HG03066 (cell line): ENCODE measurements at regions not wholly inside any gene's neighbourhood (a gene's known extent, or its start where the extent isn't known, plus 50 kb on each side); places are given as distances from the start of the nearest gene placed in this dataset.
"Not testable (repeated sequence)": the region's sequence is repeated elsewhere in the genome, so short reads cannot be mapped to it uniquely, and the experiment has no call there.

Experiments
- ATAC-seq: cut with Tn5 transposase; IDR thresholded peaks from one replicate; pipeline ENCODE4 v1.9.1; 2021; ENCODE audit warnings: low read depth; ENCODE audit not compliant: unreplicated experiment

GRCh38 chr13:80497439-80497838 is 156.5 kb upstream of the SPRY2 start:
- no peak for ATAC-seq

- ATAC-seq = no peak
Measured at GRCh38 chr13:80496721-80497397, 155.9 kb upstream of the SPRY2 start.

GRCh38 chr13:80490491-80490943 is 149.6 kb upstream of the SPRY2 start:
- not testable (repeated sequence) for ATAC-seq

DNA sequence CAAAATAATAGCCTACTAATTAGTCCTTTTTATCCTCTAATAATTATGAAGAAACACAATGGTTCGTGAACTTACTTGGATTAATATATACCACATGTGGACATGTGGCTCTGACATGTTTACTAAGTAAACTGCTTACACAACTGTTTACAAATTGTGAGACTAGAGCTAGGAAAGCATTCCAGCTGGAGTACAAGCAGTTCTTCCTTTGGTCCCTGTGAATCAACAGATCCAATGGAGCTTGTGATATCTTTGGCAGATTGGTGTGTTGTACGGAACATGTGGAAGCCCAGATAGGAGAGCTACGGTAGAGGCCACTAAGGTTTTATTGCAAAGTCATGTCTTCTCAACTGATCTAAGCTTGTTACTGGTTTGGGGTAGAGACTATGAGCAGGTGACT is 145.5 kb upstream of the SPRY2 start:
- ATAC-seq = no peak

DNA sequence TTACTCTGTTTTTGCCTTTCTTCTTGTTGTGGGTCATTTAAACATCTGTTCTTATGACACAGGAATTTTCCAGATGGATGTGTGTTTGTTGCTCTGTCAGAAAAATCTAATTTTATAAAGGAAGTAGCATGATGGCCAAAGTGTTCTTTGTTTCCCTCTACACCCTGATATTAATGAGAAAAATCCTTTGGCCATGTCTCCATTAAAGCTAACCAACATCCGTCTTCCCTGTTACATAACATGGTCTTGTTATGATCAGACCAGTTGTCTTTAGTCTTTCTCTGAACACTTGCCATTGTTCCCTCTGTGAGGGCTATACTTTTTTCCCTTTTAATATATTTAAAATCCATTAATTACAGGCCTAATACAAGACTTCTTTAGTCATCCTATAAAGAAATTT is 142.2 kb upstream of the SPRY2 start:
- ATAC-seq = no peak

DNA sequence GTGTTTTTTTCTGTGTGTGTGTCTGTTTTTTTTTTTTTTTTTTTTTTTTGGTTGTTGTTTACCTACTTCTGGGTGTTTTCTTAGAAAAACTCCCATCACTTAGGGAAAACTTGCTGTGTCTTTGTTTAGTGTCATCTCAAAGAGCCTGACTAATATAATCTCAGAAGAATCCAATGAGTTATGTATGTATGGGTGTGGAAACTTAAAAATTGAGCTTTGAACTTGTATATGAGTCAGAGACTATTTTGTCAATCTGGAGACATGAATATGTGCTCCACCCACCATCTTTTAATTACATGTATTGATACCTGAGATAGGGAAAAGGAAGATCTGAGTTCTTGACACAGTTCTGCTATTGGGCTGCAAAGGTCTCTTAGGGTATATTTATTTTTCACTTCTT is 140.7 kb upstream of the SPRY2 start:
- no peak for ATAC-seq

GRCh38 chr13:80477661-80478443 is 136.9 kb upstream of the SPRY2 start:
- ATAC-seq = no peak

DNA sequence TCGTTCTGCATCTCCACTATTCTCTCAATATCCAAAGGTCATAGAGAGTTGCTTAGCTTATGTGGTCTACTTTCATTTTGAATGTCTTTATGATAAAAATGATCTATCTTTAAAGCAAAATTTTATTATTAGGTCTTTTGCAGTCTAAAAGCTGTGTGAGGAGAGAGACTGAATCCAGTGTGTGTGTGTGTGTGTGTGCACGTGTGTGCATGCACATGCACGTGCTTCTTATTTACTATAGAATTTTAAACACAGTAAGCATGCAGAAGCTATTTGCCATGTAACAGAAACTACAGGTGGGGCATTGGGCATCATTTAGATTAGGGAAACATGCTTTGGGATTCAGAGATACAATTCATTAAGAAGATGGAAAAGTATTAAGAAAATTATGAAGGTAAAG is 136.0 kb upstream of the SPRY2 start:
- ATAC-seq = no peak

DNA sequence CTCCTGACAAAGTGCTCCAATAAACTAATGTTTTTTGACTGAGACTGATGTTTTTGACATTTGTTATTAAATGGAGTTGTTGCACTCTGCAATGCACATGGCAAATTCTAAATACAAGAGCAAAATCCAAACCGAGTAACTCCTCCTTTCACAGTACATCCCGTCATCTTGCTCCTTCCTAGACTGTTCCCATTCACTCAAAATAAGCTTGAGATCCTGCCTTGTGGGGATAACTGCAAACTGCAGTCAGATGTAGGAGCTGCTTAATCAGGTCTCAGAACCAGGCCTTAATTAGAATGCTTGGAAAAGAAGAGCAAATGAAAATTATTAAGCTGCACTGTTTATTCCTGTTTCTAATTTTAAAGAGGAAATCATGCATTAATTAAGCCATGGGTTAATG is 134.8 kb upstream of the SPRY2 start:
- no peak for ATAC-seq

GRCh38 chr13:80473695-80474094 is 132.8 kb upstream of the SPRY2 start:
- no peak for ATAC-seq

DNA sequence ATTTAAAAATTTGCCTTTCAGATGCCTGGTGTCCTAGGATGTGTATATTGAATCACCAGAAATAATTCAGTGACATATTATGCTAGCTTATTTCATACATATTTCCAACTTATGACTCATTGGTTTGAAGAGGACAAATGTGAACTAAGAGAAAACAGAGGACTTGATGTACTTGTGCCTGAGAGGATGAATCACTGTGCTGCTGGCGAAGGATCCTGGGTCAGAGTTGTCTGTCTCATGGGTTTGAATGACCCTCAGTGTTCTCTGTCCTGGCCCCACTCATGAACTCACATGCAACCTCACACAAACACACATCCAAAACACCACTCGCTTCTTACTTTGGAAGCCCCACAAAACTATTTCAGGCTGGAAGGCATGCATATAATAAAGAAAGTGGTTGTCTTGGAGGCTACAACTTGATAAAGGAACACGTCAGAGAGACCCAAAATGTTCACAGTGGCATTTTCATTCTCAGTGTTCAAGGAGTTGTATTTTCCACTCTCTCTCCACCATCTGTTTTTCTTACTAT is 129.0 kb upstream of the SPRY2 start:
- no peak for ATAC-seq

- ATAC-seq = no peak
Measured at GRCh38 chr13:80469105-80469852, 128.4 kb upstream of the SPRY2 start.

DNA sequence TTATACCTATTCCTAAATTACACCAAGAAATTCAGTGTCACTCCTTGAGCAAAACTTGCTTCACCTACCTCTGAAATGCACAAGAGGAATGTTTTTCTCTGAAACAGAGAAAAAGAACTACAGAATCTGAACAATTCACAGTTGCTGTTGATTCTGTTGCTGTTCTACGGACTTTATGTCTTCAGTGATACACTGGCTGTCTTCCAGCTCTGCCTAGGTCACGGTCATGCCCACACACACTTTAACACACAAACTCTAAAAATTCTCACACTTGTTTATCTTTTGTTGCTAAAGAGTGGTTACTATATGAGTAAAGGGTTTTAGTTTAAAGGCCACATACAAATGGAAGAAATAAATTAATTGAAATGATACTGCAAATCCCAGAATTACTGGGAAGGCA is 124.4 kb upstream of the SPRY2 start:
- ATAC-seq = no peak

DNA sequence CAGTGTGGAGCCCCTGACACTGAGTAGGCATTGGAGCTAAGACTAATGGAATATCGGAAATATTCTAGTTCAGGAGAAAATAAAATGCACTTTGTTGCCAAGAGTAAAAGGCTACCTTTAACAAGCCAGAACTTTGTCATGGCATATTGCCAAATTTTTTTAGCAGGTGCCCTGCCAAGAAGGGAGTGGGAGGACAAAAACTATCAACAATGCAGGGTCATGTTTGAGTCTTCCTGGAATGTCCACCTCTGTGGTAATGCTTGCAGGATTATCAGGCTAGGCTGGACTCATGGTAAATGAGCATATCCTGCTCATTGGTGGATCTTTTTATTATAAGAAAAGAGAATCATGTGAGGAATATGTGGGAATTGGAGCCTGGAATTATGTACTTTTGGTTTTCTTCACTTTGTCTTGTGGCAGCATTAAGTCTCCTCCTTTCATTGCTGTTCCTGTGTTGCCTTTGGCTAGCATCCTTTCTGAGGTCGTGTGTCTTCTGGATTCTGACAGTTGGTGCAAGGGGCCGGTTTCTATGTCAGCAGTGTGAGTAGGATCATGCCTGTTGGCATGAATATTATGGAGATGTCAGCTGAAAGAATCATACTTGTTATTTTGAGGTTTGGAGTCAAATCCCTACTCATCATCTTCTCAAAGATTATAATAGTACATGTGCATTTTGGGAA is 122.9 kb upstream of the SPRY2 start:
- ATAC-seq = no peak

- peak; percentile 54 for ATAC-seq
Measured at GRCh38 chr13:80462567-80462966, 121.6 kb upstream of the SPRY2 start.

- no peak for ATAC-seq
Measured at GRCh38 chr13:80462037-80462436, 121.1 kb upstream of the SPRY2 start.

- ATAC-seq = no peak
Measured at GRCh38 chr13:80458543-80458942, 117.6 kb upstream of the SPRY2 start.

- peak; percentile 81 for ATAC-seq
Measured at GRCh38 chr13:80454245-80454644, 113.3 kb upstream of the SPRY2 start.

GRCh38 chr13:80452279-80452678 is 111.4 kb upstream of the SPRY2 start:
- ATAC-seq = no peak

GRCh38 chr13:80451641-80452040 is 110.7 kb upstream of the SPRY2 start:
- ATAC-seq = no peak

GRCh38 chr13:80450386-80450785 is 109.5 kb upstream of the SPRY2 start:
- ATAC-seq = no peak
